Fibroblast of the conjunctiva (primary cell): ENCODE measurements at regions not wholly inside any gene's neighbourhood (a gene's known extent, or its start where the extent isn't known, plus 50 kb on each side); places are given as distances from the start of the nearest gene placed in this dataset.
A peak's percentile ranks its signal among the peaks of the same experiment; 100 is the strongest.
"Not testable (repeated sequence)": the region's sequence is repeated elsewhere in the genome, so short reads cannot be mapped to it uniquely, and the experiment has no call there.

Source experiments
- DNase-seq: peaks from one replicate; pipeline ENCODE4 v3.0.0-alpha.2; 2010; ENCODE audit warnings: low read depth

DNA sequence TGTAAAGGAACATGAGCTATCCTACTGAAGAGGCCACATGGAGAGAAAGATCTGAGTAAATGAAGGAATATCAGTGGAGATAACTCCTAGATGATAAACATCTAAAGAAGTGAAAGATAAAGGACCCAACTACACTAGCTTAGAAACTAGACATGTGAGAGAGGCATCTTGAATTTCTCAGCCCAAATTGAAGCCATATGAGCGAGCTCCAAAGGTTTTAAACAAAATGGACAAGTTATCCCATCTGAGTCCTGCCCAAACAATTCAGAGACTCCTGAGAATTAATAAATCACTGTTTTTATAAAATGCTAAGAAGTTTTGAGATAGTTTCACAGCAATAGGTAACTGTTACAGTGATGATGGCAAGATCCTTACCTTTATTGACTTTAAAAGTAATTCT lies 438.9 kb downstream of the NAV3 start:
- DNase-seq = no peak

DNA sequence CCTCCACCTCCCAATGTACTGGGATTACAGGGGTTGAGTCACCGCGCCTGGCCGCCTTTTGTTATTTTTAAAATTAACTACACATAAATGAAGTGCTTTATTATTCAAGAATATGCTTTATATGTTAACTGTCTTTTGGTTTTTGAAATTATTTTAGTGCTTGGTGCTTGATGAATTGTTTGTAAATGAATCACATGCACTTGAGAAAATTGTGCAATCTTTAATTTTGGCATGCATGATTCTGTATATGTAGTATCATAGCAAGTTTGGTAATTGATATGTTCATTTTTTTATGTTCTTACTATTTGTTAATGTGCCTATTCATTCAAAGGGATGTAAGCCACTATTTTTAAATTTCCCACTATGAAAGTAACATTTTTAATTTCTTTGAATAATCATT lies 440.9 kb downstream of the NAV3 start:
- DNase-seq = peak; percentile 45

DNA sequence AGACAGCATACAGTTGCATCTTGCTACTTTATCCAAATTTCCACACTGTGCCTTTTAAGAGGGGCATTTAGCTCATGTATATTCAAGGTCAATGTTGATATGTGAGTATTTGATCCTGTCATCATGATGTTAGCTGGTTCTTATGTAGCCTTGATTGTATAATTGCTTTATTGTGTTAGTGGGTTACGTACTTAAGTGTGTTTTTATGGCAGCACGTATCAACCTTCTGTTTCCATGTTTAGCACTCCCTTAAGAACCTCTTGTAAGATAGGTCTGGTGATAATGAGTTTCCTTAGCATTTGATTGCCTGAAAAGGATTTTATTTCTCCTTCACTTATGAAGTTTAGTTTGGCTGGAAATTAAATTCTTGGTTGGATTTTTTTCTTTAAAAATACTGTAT lies 445.2 kb downstream of the NAV3 start:
- no peak for DNase-seq

DNA sequence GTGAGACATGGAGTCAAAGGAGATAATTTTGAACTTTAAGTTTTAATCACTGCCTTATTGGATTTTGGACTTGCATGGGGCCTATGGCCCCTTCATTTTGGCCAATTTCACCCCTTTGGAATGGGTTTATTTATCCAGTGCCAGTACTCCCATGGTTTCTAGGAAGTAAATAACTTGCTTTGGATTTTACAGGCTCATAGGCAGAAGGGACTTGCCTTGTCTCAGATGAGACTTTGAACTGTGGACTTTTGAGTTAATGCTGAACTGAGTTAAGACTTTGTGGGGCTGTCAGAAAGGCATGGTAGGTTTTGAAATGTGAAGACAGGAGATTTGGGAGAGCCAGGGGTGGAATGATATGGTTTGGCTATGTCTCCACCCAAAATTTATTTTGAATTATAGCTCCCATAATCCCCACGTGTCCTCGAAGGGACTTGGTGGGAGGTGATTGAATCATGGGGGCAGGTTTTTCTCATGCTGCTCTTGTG lies 448.1 kb downstream of the NAV3 start:
- DNase-seq = no peak

DNA sequence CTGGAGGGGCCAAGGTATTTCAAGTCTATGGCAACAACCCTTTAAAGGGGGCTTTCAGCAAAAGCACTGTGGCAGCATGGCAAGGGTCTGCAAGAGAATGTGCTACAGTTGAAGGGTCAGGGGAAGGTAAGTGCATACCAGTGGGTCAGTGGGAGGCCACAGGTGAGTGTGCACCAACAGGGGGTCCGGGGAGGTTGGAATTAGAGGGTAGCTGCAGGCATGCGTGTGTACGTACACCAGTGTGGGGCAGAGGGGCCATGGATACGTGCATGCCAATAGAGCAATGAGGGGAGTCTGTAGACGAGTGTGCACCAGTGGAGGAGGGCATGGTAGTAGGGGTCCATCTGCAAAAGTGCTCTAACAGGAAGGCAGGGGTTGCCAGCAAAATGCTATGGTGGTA lies 448.9 kb downstream of the NAV3 start:
- no peak for DNase-seq

DNA sequence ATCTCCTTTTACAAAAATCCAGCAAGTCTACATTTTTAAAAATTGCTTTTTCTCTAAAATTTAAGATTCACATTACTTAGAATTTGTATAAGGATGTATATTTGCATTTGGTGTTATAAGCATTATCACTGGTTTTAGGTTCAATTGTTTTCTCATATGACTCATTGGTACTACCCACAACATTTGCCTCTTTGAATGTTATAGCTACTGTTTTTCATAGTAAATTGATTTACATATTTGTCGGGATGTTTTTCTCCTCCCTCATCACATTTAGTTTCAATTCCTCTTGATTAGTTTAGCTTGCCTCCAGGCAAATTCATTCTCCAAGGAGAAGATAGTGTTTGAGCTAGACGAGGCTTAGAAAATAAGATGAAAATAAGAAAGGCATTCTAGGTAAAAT lies 450.4 kb downstream of the NAV3 start:
- DNase-seq = not testable (repeated sequence)

DNA sequence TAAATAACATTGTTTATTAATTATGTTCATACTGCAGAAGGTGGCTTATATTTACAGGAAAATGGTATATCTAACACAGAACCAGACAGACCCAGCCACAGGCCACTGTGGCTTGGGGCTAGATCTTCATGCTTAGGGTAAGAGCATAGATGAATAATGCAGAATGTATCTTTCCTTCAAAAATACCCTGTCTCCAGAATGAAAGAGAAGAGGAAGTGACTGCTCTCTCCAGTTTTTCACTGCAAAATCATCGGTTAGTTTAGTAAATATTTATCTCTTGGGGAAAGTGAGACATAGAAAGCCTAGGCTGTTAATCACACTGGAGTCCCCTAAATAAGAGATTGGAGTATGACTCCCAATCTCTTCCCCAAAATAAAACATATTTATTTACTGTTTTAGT lies 453.7 kb downstream of the NAV3 start:
- no peak for DNase-seq

DNA sequence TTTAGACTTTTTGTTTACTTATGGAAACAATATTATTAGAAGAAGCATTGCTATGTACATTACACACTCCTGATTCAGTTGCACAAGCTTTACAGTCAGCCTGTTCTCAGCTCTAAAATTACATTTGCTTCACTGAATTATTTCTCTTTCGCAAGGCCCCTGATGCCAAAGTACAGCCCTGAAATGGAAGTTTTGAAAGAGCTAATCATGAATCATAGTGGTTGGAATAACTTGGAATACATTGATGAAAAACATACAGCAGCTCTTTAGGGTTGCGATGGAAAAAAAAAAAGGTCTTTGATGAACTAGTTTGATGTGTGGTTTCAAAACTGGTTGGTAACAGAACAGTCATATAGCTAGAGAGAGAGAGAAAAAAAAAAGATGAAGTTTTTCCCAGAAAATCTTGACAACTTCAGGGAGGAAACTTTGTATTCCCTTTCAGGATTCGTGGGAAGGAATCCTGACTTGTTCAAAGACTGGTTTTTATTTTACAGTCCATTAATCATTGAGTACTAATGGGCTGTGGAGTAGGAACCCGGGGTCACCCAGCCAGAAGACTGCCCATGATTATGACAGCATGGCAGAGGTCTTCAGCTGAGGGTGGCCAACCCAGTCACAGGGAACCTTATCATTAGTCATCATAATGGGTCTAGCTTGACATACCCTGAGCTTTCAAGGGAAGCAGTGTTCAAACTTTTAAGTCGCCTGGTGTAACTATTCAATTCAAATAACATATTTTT lies 460.1 kb downstream of the NAV3 start:
- DNase-seq = peak; percentile 81

DNA sequence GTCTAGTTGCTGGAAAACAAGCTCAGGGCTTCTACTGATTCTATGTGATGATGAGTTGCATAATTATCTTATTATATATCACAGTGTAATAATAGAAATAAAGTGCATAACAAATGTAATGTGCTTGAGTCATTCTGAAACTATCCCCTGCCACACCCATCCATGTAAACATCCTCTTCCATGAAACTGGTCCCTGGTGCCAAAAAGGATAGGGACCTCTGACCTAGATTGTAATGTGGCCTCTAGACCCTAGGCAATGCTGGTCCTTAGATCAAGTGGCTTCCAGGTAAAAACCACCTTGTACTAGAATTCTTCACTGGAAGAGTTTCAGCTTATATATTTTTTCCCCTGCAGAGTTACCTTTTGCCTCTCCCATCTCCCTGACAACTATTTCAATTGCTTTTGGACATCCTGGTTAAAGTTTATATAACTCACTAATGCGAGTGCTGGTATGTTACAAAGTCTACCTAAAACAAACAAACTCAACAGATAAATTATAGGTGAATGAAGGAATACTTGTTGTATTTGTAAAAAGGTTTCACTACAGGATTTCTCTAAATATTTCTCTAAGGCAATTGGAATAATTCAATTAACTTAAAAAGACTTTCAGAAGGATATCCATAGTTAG lies 462.5 kb downstream of the NAV3 start:
- DNase-seq = peak; percentile 62

DNA sequence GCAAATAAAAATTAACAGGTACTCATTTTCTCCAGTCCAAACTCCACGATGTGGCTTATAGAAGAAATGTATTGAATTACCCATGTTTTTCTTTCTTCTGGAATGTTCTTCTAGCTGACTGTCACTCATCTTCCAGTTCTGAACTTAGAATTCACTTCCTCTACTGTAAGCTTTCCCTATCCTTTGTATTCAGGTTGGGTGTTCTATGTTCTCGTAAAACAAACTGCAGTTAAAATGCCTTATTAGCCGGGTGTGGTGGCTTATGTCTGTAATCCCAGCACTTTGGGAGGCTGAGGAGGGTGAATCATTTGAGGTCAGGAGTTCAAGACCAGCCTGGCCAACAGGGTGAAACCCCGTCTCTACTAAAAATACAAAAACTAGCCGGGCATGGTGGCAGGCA lies 470.6 kb downstream of the NAV3 start:
- not testable (repeated sequence) for DNase-seq

DNA sequence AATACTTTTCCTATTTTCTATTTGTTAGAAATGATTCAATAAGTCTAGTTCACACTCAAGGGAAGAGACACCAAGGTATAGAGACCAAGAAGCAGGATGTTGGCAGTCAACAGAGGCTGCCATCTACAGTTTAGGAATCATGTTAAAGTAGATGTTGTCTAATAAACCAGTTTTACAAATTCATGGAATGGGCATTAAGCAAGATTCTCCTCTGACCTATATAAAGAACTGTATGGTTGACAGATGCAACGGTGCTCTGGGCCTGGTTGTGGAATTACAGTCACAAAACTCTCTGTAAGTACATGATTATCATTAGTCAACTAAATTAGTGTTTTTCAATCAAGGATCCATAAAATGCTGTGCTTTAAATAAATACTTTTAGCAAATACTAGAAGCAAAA lies 475.1 kb downstream of the NAV3 start:
- no peak for DNase-seq

DNA sequence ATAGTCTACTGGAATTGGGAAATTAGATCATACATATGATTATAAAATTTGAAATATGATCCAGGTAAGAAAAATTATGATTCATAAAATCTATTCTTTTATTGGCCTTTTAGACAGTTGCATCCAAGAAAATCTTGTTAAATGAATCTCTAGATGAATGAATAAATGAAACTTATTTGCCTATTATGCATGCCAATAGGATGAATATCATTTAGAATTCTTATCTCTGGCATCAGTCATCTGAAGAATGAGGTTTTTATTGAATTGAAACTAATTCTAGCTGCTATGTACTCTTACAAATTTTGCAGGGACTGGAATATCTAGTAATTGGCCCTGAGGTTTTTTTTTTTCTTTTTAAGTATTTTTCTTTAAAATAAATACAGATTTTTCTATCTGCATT lies 475.5 kb downstream of the NAV3 start:
- no peak for DNase-seq

DNA sequence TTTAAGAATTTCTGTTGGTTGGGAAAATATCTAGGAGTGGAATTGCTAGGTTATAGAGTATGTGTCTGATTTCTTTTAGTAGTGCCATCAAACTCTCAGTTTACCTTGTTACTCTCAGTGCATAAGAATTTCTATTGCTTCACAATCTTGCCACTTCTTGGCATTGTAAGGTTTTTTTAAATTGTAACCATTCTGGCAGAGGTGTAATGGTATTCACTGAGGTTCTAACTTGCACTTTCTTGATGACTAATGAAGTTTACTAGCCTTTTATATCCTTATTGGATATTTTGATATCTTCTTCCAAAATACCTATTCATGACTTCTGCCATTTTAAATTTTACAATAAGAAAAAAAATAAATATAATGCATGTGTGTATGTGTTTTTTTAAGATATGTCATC lies 478.0 kb downstream of the NAV3 start:
- no peak for DNase-seq

DNA sequence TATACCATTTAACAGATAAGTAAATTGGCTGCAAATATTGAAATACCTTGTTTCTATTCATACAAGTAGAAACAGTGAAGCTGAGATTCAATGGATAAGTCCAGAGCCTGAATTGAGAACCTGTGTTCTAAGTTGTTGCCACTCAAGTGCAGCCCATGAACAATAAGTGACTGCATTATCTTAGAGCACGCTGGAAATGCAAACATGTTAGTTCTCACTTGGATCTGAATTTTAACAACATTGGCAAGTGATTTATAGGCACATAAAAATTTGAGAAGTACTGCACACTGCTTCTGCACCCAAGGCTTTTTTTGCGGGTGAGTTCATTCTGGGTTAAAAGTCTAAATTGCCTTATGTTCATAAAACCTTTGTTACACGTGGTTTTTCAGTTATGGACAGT lies 484.3 kb downstream of the NAV3 start:
- DNase-seq = no peak

DNA sequence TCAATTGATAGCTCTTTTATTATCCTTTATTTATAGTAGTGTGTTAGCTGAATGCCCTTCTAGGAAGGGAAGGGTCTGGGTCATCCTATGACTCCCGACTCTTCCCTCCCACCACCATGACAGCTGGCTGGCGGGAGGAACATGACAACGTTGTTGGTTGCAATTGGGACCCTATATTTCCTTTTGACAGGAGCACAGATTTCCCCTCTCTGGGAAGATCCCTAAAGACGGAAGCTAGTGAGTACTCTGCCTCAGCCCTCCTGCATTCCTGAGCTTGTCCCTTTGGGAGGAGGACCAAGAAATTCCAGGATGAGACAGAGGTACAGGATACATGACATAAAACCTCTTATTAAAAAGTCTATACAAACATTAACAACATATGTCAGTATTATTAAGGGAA lies 485.4 kb downstream of the NAV3 start:
- no peak for DNase-seq

DNA sequence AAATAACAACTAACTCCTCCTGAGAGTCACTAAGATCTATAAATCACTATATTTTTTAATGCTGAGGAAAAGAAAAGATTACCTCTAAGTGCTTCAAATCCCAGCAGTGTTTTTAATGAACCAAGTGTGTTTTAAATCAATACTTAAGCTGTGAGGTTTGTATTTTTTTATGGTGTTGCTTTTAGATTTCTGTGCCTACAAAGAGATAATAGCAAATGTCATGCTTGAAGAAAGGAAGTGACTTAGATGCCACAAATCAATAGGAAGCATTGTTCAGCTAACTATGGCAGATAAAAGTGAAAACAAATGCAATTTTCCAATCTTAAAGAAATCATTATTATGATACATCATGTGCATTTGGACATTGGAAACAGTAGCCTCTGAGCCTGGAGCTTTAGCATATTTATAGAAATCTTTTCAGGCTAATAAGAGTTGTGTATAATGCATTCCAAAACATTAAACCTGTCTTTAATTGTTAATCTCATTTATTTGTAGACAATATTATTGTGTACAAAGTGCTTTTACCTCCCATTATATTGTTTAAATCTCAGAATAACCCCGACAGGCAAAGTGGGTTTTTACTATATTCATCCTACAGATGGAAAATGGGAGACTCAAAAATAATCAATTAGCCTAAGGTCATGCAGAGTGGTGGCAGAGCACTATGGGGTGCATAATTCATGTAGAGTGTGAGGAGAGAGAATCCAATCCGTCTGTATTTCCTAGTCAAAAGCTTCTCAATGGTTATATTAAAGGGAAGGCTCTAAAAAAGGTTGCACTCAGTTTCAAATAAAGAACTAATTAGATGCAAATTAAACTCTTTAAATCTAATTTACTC lies 486.2 kb downstream of the NAV3 start:
- DNase-seq = no peak

DNA sequence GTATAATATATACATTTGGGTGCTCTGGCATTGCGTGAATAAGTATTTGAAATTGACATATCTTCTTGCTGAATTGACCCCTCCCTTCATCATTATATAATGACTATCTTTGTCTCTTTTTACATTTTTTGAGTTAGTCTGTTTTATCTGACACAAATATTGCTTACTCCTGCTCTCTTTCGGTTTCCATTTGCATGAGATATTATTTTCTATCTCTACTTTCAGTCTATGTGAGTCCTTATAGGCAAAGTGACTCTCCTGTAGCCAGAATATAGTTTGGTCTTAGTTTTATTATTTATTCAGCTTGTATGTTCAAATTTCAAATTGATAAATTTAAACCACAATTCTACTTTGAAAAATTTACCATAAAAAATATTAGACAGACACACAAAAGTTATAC lies 491.0 kb downstream of the NAV3 start:
- DNase-seq = no peak

DNA sequence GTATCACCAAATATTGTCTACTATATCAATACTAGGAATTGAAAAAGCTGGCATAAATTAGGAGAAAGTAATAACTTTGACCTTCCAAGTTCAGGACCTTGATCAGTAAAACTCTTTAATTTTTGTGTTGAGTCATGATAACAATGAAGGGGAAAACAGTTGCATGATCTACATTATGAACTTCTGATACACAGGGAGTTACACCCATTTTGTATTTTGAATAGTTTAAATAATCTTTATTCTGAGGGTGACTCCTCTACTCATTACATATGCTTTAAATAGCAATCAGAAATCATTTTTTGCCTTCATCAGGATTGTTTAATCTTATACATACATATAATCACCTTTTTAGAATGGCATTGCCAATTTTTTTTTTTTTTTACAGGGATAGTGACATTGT lies 492.5 kb downstream of the NAV3 start:
- DNase-seq = no peak

DNA sequence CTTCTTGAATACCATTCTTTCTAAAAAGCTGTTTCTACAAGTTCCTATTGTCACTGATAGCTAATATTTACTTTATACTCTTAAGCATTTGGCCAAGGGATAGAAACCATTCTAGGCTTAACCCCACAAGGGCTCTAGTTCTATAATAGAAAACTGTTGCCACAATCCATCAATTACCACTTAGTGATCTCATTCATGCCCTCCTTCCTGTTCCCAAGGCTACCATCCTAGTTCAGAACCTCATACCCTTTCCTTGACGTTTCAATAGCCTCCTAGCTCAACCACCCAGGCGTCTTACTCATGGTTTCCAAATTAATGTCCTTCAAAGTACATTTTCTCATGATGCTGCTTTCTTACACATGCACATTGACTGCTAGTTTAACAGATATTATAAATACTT lies 493.5 kb downstream of the NAV3 start:
- DNase-seq = no peak

DNA sequence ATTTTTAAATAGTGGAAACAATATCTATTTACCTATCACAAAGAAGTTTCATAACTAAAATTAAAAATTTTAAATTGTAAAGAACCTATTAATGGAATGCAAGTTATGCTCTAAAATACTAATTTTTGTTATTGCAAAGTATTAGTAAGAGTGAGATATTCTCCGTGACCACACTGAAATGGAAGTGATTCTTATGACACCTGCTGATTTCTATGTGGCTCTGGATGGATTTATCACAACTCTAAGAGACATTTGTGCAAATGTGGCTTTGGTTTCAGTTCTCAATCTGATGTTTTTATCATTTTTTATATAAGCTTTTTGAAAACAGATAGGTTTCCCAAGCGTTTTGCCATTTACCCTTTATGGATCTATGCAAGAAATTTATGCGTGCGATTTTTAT lies 497.8 kb downstream of the NAV3 start:
- DNase-seq = no peak

DNA sequence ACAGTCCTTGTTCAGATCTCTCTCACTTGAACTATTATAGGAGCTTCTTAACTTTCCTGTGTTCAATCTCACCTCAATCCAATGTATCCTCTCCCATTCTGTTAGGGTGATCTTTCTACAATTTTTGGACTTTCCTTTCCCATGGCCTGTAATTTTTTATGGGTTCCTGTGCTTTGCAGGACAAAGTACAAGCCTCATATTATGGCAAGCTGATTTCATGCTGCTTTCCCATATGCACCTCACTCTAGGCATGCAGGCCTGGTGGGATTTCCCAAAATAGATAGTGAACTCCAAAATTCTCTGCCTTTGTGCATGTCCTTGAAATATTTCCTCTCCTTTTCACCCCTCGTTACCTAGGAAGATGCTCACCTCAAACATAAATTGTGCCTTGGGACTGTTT lies 499.4 kb downstream of the NAV3 start:
- DNase-seq = no peak

DNA sequence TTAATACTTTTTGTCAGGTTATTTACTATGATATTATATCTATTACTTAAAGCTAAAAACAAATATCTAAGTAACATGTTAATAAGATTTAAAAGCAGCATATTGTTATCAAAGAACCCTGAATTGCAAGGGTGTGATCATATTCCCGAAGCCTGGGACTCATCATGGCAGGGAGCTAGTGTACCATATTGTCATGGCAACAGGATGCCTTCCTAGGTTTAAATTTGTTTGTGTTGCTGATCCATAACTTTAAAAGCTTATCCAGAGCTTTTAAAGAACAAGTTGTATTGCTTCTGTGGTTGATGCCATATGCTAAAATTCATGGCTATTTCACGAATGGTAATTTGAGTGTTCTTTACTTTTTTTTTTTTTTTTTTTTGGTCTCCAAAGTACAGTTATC lies 500.5 kb downstream of the NAV3 start:
- no peak for DNase-seq

DNA sequence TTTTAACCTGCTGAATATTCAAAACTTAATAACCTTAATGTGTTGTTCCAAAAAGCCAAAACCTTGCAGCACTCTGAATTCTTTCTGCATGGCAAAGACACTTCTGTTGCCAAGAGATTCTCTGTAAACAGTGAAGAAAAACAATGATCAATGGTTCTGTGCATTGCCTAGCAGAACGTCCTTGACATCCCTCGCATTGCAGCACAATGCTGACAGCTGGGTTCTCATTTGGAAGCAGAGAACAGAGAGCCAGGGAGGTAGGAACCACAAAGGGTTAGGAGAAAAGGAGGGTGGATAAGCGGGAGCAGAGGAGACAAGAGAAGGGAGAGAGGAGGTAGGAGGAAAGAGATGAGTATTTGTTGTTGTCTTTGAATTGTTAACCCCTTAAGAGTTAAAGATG lies 501.1 kb downstream of the NAV3 start:
- DNase-seq = no peak
